HepG2 (cell line): ENCODE measurements at regions not wholly inside any gene's neighbourhood (a gene's known extent, or its start where the extent isn't known, plus 50 kb on each side); places are given as distances from the start of the nearest gene placed in this dataset.

Experiments used
- CBX5 ChIP-seq: sonication (generic); formaldehyde crosslinking; IDR thresholded peaks from 2 replicates; pipeline ENCODE4 v1.4.0; 2020; ENCODE audit warnings: missing genetic modification reagents, borderline replicate concordance
- DMTF1 ChIP-seq: sonication (generic); formaldehyde crosslinking; IDR thresholded peaks from 2 replicates; pipeline ENCODE4 v1.4.0; 2020; ENCODE audit warnings: mild to moderate bottlenecking, missing genetic modification reagents
- FOXA3 ChIP-seq: IDR thresholded peaks from 2 replicates; pipeline ENCODE4 v1.6.1; 2016; ENCODE audit warnings: missing genetic modification reagents, missing compliant biosample characterization
- HES4 ChIP-seq: sonication (generic); formaldehyde crosslinking; IDR thresholded peaks from 2 replicates; pipeline ENCODE4 v1.9.0; 2021; ENCODE audit warnings: mild to moderate bottlenecking, missing genetic modification reagents, borderline replicate concordance
- PTBP1 ChIP-seq: fragments of 200-400 bp; formaldehyde crosslinking; IDR thresholded peaks from 2 replicates; pipeline ENCODE4 v1.6.1; 2018; ENCODE audit warnings: low read length, low read depth; ENCODE audit not compliant: poor library complexity, severe bottlenecking
- RXRB ChIP-seq: IDR thresholded peaks from 2 replicates; pipeline ENCODE4 v1.6.1; 2016; ENCODE audit warnings: borderline replicate concordance, missing genetic modification reagents, missing compliant biosample characterization
- SIX4 ChIP-seq: sonication (generic); formaldehyde crosslinking; IDR thresholded peaks from 2 replicates; pipeline ENCODE4 v1.4.0; 2020; ENCODE audit warnings: missing genetic modification reagents
- SRSF9 ChIP-seq: fragments of 200-400 bp; formaldehyde crosslinking; IDR thresholded peaks from 2 replicates; pipeline ENCODE4 v1.6.1; 2018; ENCODE audit warnings: borderline replicate concordance, mild to moderate bottlenecking, low read depth, low read length; ENCODE audit not compliant: insufficient read depth, poor library complexity, severe bottlenecking
- ZBTB43 ChIP-seq: sonication (generic); formaldehyde crosslinking; conservative IDR thresholded peaks from 2 replicates; pipeline ENCODE4 v1.4.0; 2020; ENCODE audit warnings: missing genetic modification reagents
- ZNF407 ChIP-seq: sonication (generic); formaldehyde crosslinking; IDR thresholded peaks from one replicate; pipeline ENCODE4 v1.5.1; 2020; ENCODE audit warnings: mild to moderate bottlenecking, missing genetic modification reagents; ENCODE audit errors: not compliant biosample characterization
- ZNF570 ChIP-seq: sonication (generic); formaldehyde crosslinking; IDR thresholded peaks from 2 replicates; pipeline ENCODE4 v1.4.0; 2020; ENCODE audit warnings: mild to moderate bottlenecking, missing genetic modification reagents, borderline replicate concordance
- ZNF639 ChIP-seq: conservative IDR thresholded peaks from 2 replicates; pipeline ENCODE4 v1.6.1; 2018; ENCODE audit warnings: missing genetic modification reagents
- ZNF672 ChIP-seq: sonication (generic); formaldehyde crosslinking; IDR thresholded peaks from 2 replicates; pipeline ENCODE4 v1.8.1; 2022; ENCODE audit warnings: missing genetic modification reagents

- TF ChIP-seq ZNF407 (CRISPR knock-in tag) (no peak), SRSF9 (no peak), CBX5 (CRISPR knock-in tag) (peak; percentile 58; the same call in 1 of the 2 replicates), PTBP1 (no peak), ZNF570 (no peak), ZNF639 (CRISPR knock-in tag) (0 out of 2 replicates have a peak, but pooled peaks have one; percentile 31), RXRB (CRISPR knock-in tag) (peak; percentile 97), ZNF672 (no peak), DMTF1 (no peak), HES4 (no peak), ZBTB43 (peak; percentile 89; the same call in 1 of the 2 replicates), SIX4 (CRISPR knock-in tag) (peak; percentile 85), FOXA3 (CRISPR knock-in tag) (peak; percentile 98)
These were observed 104.4 kb upstream of the SERBP1 start (continued) for GRCh38 chr1:67534627-67535065.
